Activated CD4-positive, alpha-beta memory T cell treated with anti-CD3 and anti-CD28 coated beads, Interleukin-2, amount 10 ng/mL, durations not matched to agents 7 days and 5 days (primary cell): ENCODE measurements at regions not wholly inside any gene's neighbourhood (a gene's known extent, or its start where the extent isn't known, plus 50 kb on each side); places are given as distances from the start of the nearest gene placed in this dataset.
"Not testable (repeated sequence)": the region's sequence is repeated elsewhere in the genome, so short reads cannot be mapped to it uniquely, and the experiment has no call there.

Experiments used
- CTCF ChIA-PET: fragments of 350-600 bp; sonication (Branson Sonifier 250); formaldehyde crosslinking; loops from one replicate; lab custom pipeline; 2021; ENCODE audit warnings: antibody characterized with exemption, inconsistent platforms; lab: Charles Lee
- POLR2A ChIA-PET: fragments of 350-600 bp; sonication (Branson Sonifier 250); formaldehyde crosslinking; loops from one replicate; lab custom pipeline; 2021; ENCODE audit warnings: antibody characterized with exemption; lab: Charles Lee
- DNase-seq: peaks from one replicate; pipeline ENCODE4 v3.0.0-alpha.2; 2020
- H3K27ac Mint-ChIP-seq: one replicate; pipeline ENCODE4 v1.8.0; 2021; ENCODE audit warnings: mild to moderate bottlenecking, mixed read lengths
- H3K27me3 Mint-ChIP-seq: one replicate; pipeline ENCODE4 v1.8.0; 2021; ENCODE audit warnings: mixed read lengths
- H3K36me3 Mint-ChIP-seq: one replicate; pipeline ENCODE4 v1.8.0; 2021; ENCODE audit warnings: low read depth, mixed read lengths
- H3K4me1 Mint-ChIP-seq: one replicate; pipeline ENCODE4 v1.8.0; 2021; ENCODE audit warnings: mixed read lengths
- H3K4me3 Mint-ChIP-seq: one replicate; pipeline ENCODE4 v1.8.0; 2021; ENCODE audit warnings: mild to moderate bottlenecking, mixed read lengths
- H3K9me3 Mint-ChIP-seq: one replicate; pipeline ENCODE4 v1.8.0; 2021; ENCODE audit warnings: mixed read lengths

DNA sequence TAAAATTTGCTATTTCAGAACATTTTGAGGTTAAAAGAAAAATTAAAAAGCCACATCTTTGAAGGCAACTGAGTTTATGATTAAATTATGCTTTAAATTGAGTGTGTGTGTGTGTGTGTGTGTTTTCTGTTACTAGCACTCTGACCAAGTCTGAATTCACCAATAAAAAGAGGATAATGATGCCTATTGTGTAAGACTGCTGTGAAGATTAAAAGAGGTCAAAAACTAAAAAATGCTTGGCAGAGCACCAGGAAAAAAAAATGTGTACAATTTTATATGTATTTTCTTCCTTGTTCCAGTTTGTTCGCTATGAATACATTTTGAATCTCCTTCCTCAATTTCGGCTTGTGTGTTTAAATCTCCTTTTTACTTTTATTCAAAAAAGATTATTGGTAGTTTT is 316.6 kb upstream of the MAGI2 start:
- Mint-ChIP-seq H3K4me3 (no peak overlapping the region), H3K4me1 (no peaks in the 10 kb centered on the region), H3K27me3 (no peaks in the 10 kb centered on the region), H3K27ac (no peak overlapping the region), H3K9me3 (peaks cover 4% of the 10 kb centered on the region), H3K36me3 (no peaks in the 10 kb centered on the region)
- ChIA-PET CTCF (no interaction called here), POLR2A (no interaction called here)
- no peak for DNase-seq

GRCh38 chr7:79767876-79768560 is 314.6 kb upstream of the MAGI2 start:
- not testable (repeated sequence) for DNase-seq

GRCh38 chr7:79767192-79767591 is 313.7 kb upstream of the MAGI2 start:
- H3K27me3 Mint-ChIP-seq, POLR2A ChIA-PET, H3K9me3 Mint-ChIP-seq, H3K4me3 Mint-ChIP-seq, CTCF ChIA-PET, DNase-seq, H3K27ac Mint-ChIP-seq, H3K36me3 Mint-ChIP-seq, H3K4me1 Mint-ChIP-seq: not testable (repeated sequence)

More at GRCh38 chr7:79767876-79768560, 314.6 kb upstream of the MAGI2 start:
- CTCF ChIA-PET, POLR2A ChIA-PET, H3K9me3 Mint-ChIP-seq, H3K27me3 Mint-ChIP-seq, H3K36me3 Mint-ChIP-seq, H3K4me3 Mint-ChIP-seq, H3K4me1 Mint-ChIP-seq, H3K27ac Mint-ChIP-seq: not testable (repeated sequence)

DNA sequence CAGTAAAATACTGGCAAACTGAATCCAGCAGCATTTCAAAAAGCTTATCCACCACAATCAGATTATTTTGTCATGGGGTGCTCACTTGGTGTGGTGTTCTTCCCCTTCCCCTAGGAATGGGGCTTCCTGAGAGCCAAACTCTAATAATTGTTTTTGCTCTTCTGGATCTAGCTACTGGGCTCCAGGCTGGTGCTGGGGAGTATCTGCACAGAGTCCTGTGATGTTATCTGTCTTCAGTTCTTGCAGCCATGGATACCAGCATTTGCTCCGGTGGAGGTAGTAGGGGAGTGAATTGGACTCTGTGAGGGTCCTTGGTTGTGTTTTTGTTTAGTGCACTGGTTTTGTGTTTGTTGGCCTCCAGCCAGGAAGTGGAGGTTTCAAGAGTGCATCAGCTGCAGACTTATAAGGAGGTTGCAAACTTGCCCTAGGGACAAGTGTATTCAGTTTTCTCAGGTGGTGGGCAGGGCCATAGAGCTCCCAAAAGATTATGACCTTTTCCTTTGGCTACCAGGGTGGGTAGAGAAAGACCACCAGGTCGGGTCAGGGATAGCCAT is 308.5 kb upstream of the MAGI2 start:
- H3K27ac Mint-ChIP-seq = no peak overlapping the region
- no peaks in the 10 kb centered on the region for H3K27me3 Mint-ChIP-seq
- ChIA-PET CTCF (no interaction called here), POLR2A (no interaction called here)
- H3K36me3 Mint-ChIP-seq = no peaks in the 10 kb centered on the region
- no peak overlapping the region for H3K4me3 Mint-ChIP-seq
- no peak for DNase-seq
- H3K4me1 Mint-ChIP-seq = no peaks in the 10 kb centered on the region
- H3K9me3 Mint-ChIP-seq = peaks cover 19% of the 10 kb centered on the region

DNA sequence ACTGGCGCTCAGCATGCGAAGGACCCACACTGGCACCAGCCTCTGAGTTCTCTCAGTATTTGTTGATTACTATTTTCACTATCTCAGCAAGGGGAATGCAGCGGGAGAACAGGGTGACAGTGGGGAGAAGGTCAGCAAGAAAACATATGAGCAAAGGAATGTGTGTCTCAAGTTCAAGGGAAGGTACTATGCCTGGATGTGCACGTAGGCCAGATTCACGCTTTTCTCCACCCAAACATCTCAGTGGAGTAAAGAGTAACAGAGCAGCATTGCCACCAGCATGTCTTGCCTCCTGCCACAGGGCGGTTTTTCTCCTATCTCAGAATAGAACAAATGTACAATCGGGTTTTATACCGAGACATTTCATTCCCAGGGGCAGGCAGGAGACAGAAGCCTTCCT is 297.5 kb upstream of the MAGI2 start:
- H3K27ac Mint-ChIP-seq, H3K4me3 Mint-ChIP-seq, CTCF ChIA-PET, POLR2A ChIA-PET, H3K36me3 Mint-ChIP-seq, H3K27me3 Mint-ChIP-seq, H3K4me1 Mint-ChIP-seq, DNase-seq: not testable (repeated sequence)
- H3K9me3 Mint-ChIP-seq = peaks cover 12% of the 10 kb centered on the region

DNA sequence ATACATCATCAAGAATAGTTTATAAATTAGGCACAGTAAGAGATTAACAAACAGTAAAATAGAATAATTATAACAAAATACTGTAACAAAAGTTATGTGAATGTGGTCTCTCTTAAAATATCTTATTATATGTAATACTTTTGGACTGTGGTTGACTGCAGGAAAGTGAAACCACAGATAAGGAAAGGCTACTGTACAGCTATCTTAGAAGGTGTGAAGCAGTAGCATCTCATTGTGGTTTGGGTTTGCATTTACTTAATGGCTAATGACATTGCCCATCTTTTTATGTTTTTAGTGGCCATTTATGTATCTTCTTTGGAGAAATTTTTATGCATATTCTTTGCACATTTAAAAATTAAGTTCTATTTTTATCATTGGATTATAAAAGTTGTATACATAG is 296.4 kb upstream of the MAGI2 start:
- Mint-ChIP-seq H3K36me3 (no peaks in the 10 kb centered on the region), H3K27me3 (no peaks in the 10 kb centered on the region), H3K4me1 (no peaks in the 10 kb centered on the region), H3K9me3 (peaks cover 12% of the 10 kb centered on the region), H3K27ac (no peak overlapping the region), H3K4me3 (no peak overlapping the region)
- ChIA-PET CTCF (no interaction called here), POLR2A (no interaction called here)
- DNase-seq = no peak

DNA sequence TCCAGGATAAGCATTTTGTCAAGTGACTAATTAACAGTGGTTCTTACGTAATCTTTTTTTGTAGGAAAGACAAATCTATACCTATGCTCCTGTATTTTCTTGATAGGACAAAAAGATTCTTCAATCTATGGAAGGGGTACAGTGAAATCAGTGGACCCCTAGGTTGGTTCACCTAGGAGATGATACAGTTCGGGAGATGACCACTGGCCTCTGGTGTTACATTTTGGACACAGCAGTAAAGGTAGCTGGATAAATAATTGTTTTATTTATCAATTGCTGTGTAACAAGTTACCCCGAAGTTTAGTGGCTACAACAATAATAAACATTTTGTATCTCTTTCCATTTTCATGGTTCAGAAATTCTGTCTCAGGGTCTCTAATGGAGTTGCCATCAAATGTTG is 288.2 kb upstream of the MAGI2 start:
- Mint-ChIP-seq H3K4me1 (no peaks in the 10 kb centered on the region), H3K9me3 (peaks cover 6% of the 10 kb centered on the region), H3K36me3 (no peaks in the 10 kb centered on the region), H3K27ac (no peak overlapping the region), H3K27me3 (no peaks in the 10 kb centered on the region), H3K4me3 (no peak overlapping the region)
- ChIA-PET POLR2A (no interaction called here), CTCF (no interaction called here)
- DNase-seq = no peak

- DNase-seq = no peak
- Mint-ChIP-seq H3K27ac (no peak overlapping the region), H3K4me3 (no peak overlapping the region), H3K27me3 (no peaks in the 10 kb centered on the region), H3K36me3 (no peaks in the 10 kb centered on the region), H3K9me3 (peaks cover 9% of the 10 kb centered on the region), H3K4me1 (no peaks in the 10 kb centered on the region)
- POLR2A ChIA-PET = no interaction called here
- CTCF ChIA-PET = no interaction called here
These were observed 286.6 kb upstream of the MAGI2 start for GRCh38 chr7:79740076-79740475.

- H3K27ac Mint-ChIP-seq, DNase-seq, H3K4me3 Mint-ChIP-seq, CTCF ChIA-PET, H3K4me1 Mint-ChIP-seq, H3K36me3 Mint-ChIP-seq, H3K27me3 Mint-ChIP-seq, POLR2A ChIA-PET: not testable (repeated sequence)
- H3K9me3 Mint-ChIP-seq = peaks cover 14% of the 10 kb centered on the region
These were observed 285.7 kb upstream of the MAGI2 start for GRCh38 chr7:79739036-79739709.

DNA sequence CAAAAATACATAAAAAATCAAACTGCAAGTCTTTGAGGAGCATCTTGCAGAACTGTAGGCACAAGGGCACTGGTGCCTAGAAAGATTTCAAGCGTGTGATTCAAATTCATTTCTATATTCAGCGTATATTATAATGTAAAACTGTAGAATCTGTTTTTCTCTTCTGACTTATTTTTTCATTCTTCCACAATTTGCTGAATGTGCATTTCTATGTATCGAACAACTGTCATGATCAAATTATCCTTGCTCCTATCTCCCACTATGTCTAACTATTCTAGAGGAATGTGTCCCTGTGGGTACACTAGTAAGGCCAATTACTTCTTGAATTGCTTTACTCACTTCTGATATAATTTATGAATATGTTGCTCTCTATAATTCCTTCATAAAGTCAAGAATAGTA is 283.0 kb upstream of the MAGI2 start:
- Mint-ChIP-seq H3K27me3 (no peaks in the 10 kb centered on the region), H3K4me3 (no peak overlapping the region), H3K36me3 (no peaks in the 10 kb centered on the region), H3K4me1 (no peaks in the 10 kb centered on the region), H3K27ac (no peak overlapping the region), H3K9me3 (peaks cover 23% of the 10 kb centered on the region)
- CTCF ChIA-PET = no interaction called here
- POLR2A ChIA-PET = no interaction called here
- no peak for DNase-seq

GRCh38 chr7:79735012-79735411 is 281.5 kb upstream of the MAGI2 start:
- no peaks in the 10 kb centered on the region for H3K4me1 Mint-ChIP-seq
- ChIA-PET CTCF (no interaction called here), POLR2A (no interaction called here)

GRCh38 chr7:79734181-79734580 is 280.7 kb upstream of the MAGI2 start:
- CTCF ChIA-PET = no interaction called here
- no peak overlapping the region for H3K27ac Mint-ChIP-seq
- H3K36me3 Mint-ChIP-seq = no peaks in the 10 kb centered on the region
- no peak overlapping the region for H3K4me3 Mint-ChIP-seq
- H3K4me1 Mint-ChIP-seq = no peaks in the 10 kb centered on the region
- POLR2A ChIA-PET = no interaction called here
- no peaks in the 10 kb centered on the region for H3K27me3 Mint-ChIP-seq
- DNase-seq = no peak
- H3K9me3 Mint-ChIP-seq = peaks cover 20% of the 10 kb centered on the region

More at GRCh38 chr7:79735012-79735411, 281.5 kb upstream of the MAGI2 start:
- Mint-ChIP-seq H3K4me3 (no peak overlapping the region), H3K36me3 (no peaks in the 10 kb centered on the region), H3K27me3 (no peaks in the 10 kb centered on the region), H3K27ac (no peak overlapping the region), H3K9me3 (peaks cover 20% of the 10 kb centered on the region)
- DNase-seq = no peak

DNA sequence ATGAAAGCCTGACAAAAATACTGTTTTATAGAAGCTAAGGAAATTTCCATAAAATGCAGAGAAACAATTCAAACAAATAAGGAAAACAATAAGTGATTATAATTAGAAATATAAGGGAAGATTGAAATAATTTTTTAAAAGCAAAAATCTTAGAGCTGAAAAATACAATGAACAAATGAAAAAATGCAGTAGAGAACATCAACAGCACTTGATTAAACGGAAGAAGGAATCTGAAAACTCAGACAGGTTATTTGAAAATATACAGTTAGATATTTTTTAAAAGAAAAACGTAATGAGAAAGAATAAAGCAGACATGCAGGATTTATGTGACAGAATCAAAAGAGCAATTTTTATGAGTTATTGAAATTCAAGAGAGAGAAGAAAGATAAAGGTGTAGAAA is 279.1 kb upstream of the MAGI2 start:
- Mint-ChIP-seq H3K4me1 (no peaks in the 10 kb centered on the region), H3K27ac (no peak overlapping the region), H3K36me3 (no peaks in the 10 kb centered on the region), H3K4me3 (no peak overlapping the region), H3K9me3 (peaks cover 20% of the 10 kb centered on the region), H3K27me3 (no peaks in the 10 kb centered on the region)
- no peak for DNase-seq
- ChIA-PET CTCF (no interaction called here), POLR2A (no interaction called here)

DNA sequence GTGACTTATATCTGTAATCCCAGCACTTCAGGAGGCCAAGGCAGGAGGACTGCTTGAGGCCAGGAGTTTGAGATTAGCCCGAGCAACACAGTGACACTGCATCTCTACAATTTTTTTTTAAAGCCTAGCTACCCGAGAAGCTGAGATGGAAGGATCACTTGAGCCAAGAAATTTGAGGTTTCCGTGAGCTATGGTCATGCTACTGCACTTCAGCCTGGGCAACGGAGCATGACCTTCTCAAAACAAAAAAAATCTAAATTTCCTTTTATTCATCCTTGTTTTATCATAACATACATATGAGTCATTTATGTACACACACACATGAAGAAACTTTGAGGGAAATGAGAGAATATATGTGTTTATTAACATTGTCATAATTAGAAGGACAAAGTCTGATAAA is 277.5 kb upstream of the MAGI2 start:
- H3K4me3 Mint-ChIP-seq = no peak overlapping the region
- ChIA-PET POLR2A (no interaction called here), CTCF (no interaction called here)
- no peak overlapping the region for H3K27ac Mint-ChIP-seq
- DNase-seq = no peak
- H3K9me3 Mint-ChIP-seq = peaks cover 18% of the 10 kb centered on the region
- H3K27me3 Mint-ChIP-seq = no peaks in the 10 kb centered on the region
- H3K36me3 Mint-ChIP-seq = no peaks in the 10 kb centered on the region
- no peaks in the 10 kb centered on the region for H3K4me1 Mint-ChIP-seq
